ENCODE measurements at regions not wholly inside any gene's neighbourhood (a gene's known extent, or its start where the extent isn't known, plus 50 kb on each side); places are given as distances from the start of the nearest gene placed in this dataset.

GRCh38 chr11:19606856-19607655 is 105.6 kb upstream of the NAV2 start:
- H3K4me1 ChIP-seq (ENCODE audit: control insufficient read depth, insufficient read depth, low read length, poor library complexity, severe bottlenecking), result no peaks in the 10 kb centered on the region
- H3K4me3 ChIP-seq (ENCODE audit: insufficient read depth, low read depth, low read length, poor library complexity, severe bottlenecking), result no peak overlapping the region
- H3K36me3 ChIP-seq (ENCODE audit: control insufficient read depth, insufficient read depth, low read length), result no peaks in the 10 kb centered on the region
- no peak for DNase-seq
- no peaks in the 10 kb centered on the region for H3K27me3 ChIP-seq (replicated peaks; ENCODE audit: control insufficient read depth, insufficient read depth, low read length, poor library complexity, severe bottlenecking)
- H3K27ac ChIP-seq (ENCODE audit: insufficient read depth, low read length, poor library complexity, severe bottlenecking), result no peak overlapping the region
- H3K9me3 ChIP-seq (ENCODE audit: control insufficient read depth, low read length), result no peaks in the 10 kb centered on the region

- H3K9me3 ChIP-seq (ENCODE audit: control insufficient read depth, low read length), result no peaks in the 10 kb centered on the region
- no peak overlapping the region for H3K27ac ChIP-seq (ENCODE audit: insufficient read depth, low read length, poor library complexity, severe bottlenecking)
- no peaks in the 10 kb centered on the region for H3K4me1 ChIP-seq (ENCODE audit: control insufficient read depth, insufficient read depth, low read length, poor library complexity, severe bottlenecking)
- H3K36me3 ChIP-seq (ENCODE audit: control insufficient read depth, insufficient read depth, low read length), result no peaks in the 10 kb centered on the region
- no peak for DNase-seq
- no peak overlapping the region for H3K4me3 ChIP-seq (ENCODE audit: insufficient read depth, low read depth, low read length, poor library complexity, severe bottlenecking)
- H3K27me3 ChIP-seq (replicated peaks; ENCODE audit: control insufficient read depth, insufficient read depth, low read length, poor library complexity, severe bottlenecking), result no peaks in the 10 kb centered on the region
Measured at GRCh38 chr11:19605520-19606371, 106.9 kb upstream of the NAV2 start.

- Histone ChIP-seq H3K36me3 (ENCODE audit: control insufficient read depth, insufficient read depth, low read length) (no peaks in the 10 kb centered on the region), H3K27me3 (replicated peaks; ENCODE audit: control insufficient read depth, insufficient read depth, low read length, poor library complexity, severe bottlenecking) (no peaks in the 10 kb centered on the region), H3K27ac (ENCODE audit: insufficient read depth, low read length, poor library complexity, severe bottlenecking) (no peak overlapping the region), H3K9me3 (ENCODE audit: control insufficient read depth, low read length) (no peaks in the 10 kb centered on the region), H3K4me1 (ENCODE audit: control insufficient read depth, insufficient read depth, low read length, poor library complexity, severe bottlenecking) (no peaks in the 10 kb centered on the region), H3K4me3 (ENCODE audit: insufficient read depth, low read depth, low read length, poor library complexity, severe bottlenecking) (no peak overlapping the region)
- no peak for DNase-seq
Measured at GRCh38 chr11:19604679-19605375, 107.8 kb upstream of the NAV2 start.

GRCh38 chr11:19603771-19604170 is 108.9 kb upstream of the NAV2 start:
- DNase-seq, result no peak
- Histone ChIP-seq H3K27me3 (replicated peaks; ENCODE audit: control insufficient read depth, insufficient read depth, low read length, poor library complexity, severe bottlenecking) (no peaks in the 10 kb centered on the region), H3K4me3 (ENCODE audit: insufficient read depth, low read depth, low read length, poor library complexity, severe bottlenecking) (no peak overlapping the region), H3K36me3 (ENCODE audit: control insufficient read depth, insufficient read depth, low read length) (no peaks in the 10 kb centered on the region), H3K27ac (ENCODE audit: insufficient read depth, low read length, poor library complexity, severe bottlenecking) (no peak overlapping the region), H3K9me3 (ENCODE audit: control insufficient read depth, low read length) (no peaks in the 10 kb centered on the region), H3K4me1 (ENCODE audit: control insufficient read depth, insufficient read depth, low read length, poor library complexity, severe bottlenecking) (no peaks in the 10 kb centered on the region)

- Histone ChIP-seq H3K27me3 (replicated peaks; ENCODE audit: control insufficient read depth, insufficient read depth, low read length, poor library complexity, severe bottlenecking) (no peaks in the 10 kb centered on the region), H3K27ac (ENCODE audit: insufficient read depth, low read length, poor library complexity, severe bottlenecking) (no peak overlapping the region), H3K4me1 (ENCODE audit: control insufficient read depth, insufficient read depth, low read length, poor library complexity, severe bottlenecking) (no peaks in the 10 kb centered on the region), H3K36me3 (ENCODE audit: control insufficient read depth, insufficient read depth, low read length) (no peaks in the 10 kb centered on the region), H3K9me3 (ENCODE audit: control insufficient read depth, low read length) (no peaks in the 10 kb centered on the region), H3K4me3 (ENCODE audit: insufficient read depth, low read depth, low read length, poor library complexity, severe bottlenecking) (no peak overlapping the region)
- DNase-seq, result no peak
Measured at GRCh38 chr11:19602891-19603290, 109.7 kb upstream of the NAV2 start.

GRCh38 chr11:19602406-19602805 is 110.2 kb upstream of the NAV2 start:
- Histone ChIP-seq H3K4me1 (ENCODE audit: control insufficient read depth, insufficient read depth, low read length, poor library complexity, severe bottlenecking) (no peaks in the 10 kb centered on the region), H3K4me3 (ENCODE audit: insufficient read depth, low read depth, low read length, poor library complexity, severe bottlenecking) (no peak overlapping the region), H3K27ac (ENCODE audit: insufficient read depth, low read length, poor library complexity, severe bottlenecking) (no peak overlapping the region), H3K36me3 (ENCODE audit: control insufficient read depth, insufficient read depth, low read length) (no peaks in the 10 kb centered on the region), H3K27me3 (replicated peaks; ENCODE audit: control insufficient read depth, insufficient read depth, low read length, poor library complexity, severe bottlenecking) (no peaks in the 10 kb centered on the region), H3K9me3 (ENCODE audit: control insufficient read depth, low read length) (no peaks in the 10 kb centered on the region)
- no peak for DNase-seq

- no peak overlapping the region for H3K27ac ChIP-seq (ENCODE audit: insufficient read depth, low read length, poor library complexity, severe bottlenecking)
- H3K9me3 ChIP-seq (ENCODE audit: control insufficient read depth, low read length), result no peaks in the 10 kb centered on the region
- H3K4me3 ChIP-seq (ENCODE audit: insufficient read depth, low read depth, low read length, poor library complexity, severe bottlenecking), result no peak overlapping the region
- H3K36me3 ChIP-seq (ENCODE audit: control insufficient read depth, insufficient read depth, low read length), result no peaks in the 10 kb centered on the region
- no peaks in the 10 kb centered on the region for H3K4me1 ChIP-seq (ENCODE audit: control insufficient read depth, insufficient read depth, low read length, poor library complexity, severe bottlenecking)
- H3K27me3 ChIP-seq (replicated peaks; ENCODE audit: control insufficient read depth, insufficient read depth, low read length, poor library complexity, severe bottlenecking), result no peaks in the 10 kb centered on the region
- no peak for DNase-seq
Measured at GRCh38 chr11:19601235-19601634, 111.4 kb upstream of the NAV2 start.

- Histone ChIP-seq H3K27me3 (replicated peaks; ENCODE audit: control insufficient read depth, insufficient read depth, low read length, poor library complexity, severe bottlenecking) (no peaks in the 10 kb centered on the region), H3K4me1 (ENCODE audit: control insufficient read depth, insufficient read depth, low read length, poor library complexity, severe bottlenecking) (no peaks in the 10 kb centered on the region), H3K9me3 (ENCODE audit: control insufficient read depth, low read length) (no peaks in the 10 kb centered on the region), H3K4me3 (ENCODE audit: insufficient read depth, low read depth, low read length, poor library complexity, severe bottlenecking) (no peak overlapping the region), H3K27ac (ENCODE audit: insufficient read depth, low read length, poor library complexity, severe bottlenecking) (no peak overlapping the region), H3K36me3 (ENCODE audit: control insufficient read depth, insufficient read depth, low read length) (no peaks in the 10 kb centered on the region)
- DNase-seq, result no peak
Measured at GRCh38 chr11:19599681-19600080, 113.0 kb upstream of the NAV2 start.

GRCh38 chr11:19598876-19599486 is 113.7 kb upstream of the NAV2 start:
- no peaks in the 10 kb centered on the region for H3K27me3 ChIP-seq (replicated peaks; ENCODE audit: control insufficient read depth, insufficient read depth, low read length, poor library complexity, severe bottlenecking)
- H3K27ac ChIP-seq (ENCODE audit: insufficient read depth, low read length, poor library complexity, severe bottlenecking), result no peak overlapping the region
- H3K9me3 ChIP-seq (ENCODE audit: control insufficient read depth, low read length), result no peaks in the 10 kb centered on the region
- H3K36me3 ChIP-seq (ENCODE audit: control insufficient read depth, insufficient read depth, low read length), result no peaks in the 10 kb centered on the region
- no peak for DNase-seq
- H3K4me1 ChIP-seq (ENCODE audit: control insufficient read depth, insufficient read depth, low read length, poor library complexity, severe bottlenecking), result no peaks in the 10 kb centered on the region
- H3K4me3 ChIP-seq (ENCODE audit: insufficient read depth, low read depth, low read length, poor library complexity, severe bottlenecking), result no peak overlapping the region
